CD4-positive, alpha-beta T cell treated with Interferon gamma for 1 hour (primary cell): ENCODE measurements at regions not wholly inside any gene's neighbourhood (a gene's known extent, or its start where the extent isn't known, plus 50 kb on each side); places are given as distances from the start of the nearest gene placed in this dataset.

Source experiments
- DNase-seq: peaks from one replicate; pipeline ENCODE4 v3.0.0-alpha.2; 2020

GRCh38 chr4:56757821-56758411 lies 63.6 kb downstream of the SPINK2 start:
- peak; percentile 70 for DNase-seq

GRCh38 chr4:56757261-56757746 lies 64.2 kb downstream of the SPINK2 start:
- DNase-seq: peak; percentile 39

DNA sequence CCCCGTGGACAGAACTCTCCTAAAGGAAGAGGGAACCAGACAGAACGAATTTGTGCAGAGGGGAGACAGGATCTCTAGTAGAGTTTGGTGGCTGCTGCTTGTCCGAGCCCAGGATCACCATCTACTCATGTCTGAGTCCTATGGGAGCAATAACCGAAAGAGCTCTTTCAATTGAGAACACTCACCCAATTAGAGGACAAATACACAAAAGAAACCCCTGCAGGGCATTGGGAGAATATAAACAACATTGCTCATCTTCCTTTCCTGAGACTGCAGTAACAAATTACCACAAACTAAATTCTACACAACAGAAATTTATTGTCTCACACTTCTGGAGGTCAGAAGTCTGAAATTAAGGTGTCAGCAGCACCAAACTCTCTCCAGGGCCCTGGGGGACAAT lies 65.6 kb downstream of the SPINK2 start:
- no peak for DNase-seq

DNA sequence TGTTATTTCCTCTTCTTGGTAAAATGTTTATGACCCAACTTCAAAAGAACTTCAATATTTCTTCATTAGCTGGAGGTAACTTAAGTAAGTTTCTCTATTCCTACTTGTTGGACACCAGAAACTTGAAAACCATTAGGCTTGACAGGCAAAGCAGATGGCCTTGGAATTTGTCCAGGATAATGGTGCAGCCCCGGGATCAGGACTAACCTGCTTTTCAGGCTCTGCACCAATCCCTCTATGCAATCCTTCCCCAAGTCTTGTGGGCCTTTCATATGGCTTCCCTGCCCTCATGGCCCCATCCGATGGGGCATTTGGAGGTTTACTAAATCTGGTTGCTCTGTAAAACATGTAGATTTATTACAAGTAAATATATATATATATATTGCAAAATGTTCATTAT lies 68.5 kb downstream of the SPINK2 start:
- DNase-seq: no peak

DNA sequence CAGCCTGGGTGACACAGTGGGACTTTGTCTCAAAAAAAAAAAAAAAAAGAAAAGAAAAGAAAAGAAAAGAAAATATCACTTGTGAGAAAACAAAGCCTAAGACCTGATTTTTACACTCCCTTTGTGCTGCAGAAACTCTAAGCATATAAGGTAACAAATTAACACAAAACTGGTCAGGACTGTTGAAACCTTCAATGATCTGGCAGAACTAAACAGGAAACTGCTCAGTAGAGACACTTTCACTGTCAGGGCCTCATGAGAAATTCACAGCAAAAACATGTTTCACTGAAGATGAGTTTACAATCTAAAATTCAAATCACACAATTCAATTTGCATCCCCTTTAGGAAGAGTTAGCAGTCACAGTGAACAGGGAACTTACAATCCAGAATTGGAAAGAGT lies 69.1 kb upstream of the HOPX start:
- DNase-seq: no peak

GRCh38 chr4:56748271-56748670 lies 67.2 kb upstream of the HOPX start:
- no peak for DNase-seq

GRCh38 chr4:56746639-56747038 lies 65.5 kb upstream of the HOPX start:
- DNase-seq: no peak

GRCh38 chr4:56745042-56745441 lies 63.9 kb upstream of the HOPX start:
- DNase-seq: no peak

- no peak for DNase-seq
Observed at GRCh38 chr4:56744030-56744429, 62.9 kb upstream of the HOPX start.

- DNase-seq: no peak
Observed at GRCh38 chr4:56743550-56743949, 62.5 kb upstream of the HOPX start.

GRCh38 chr4:56742080-56742871 lies 61.2 kb upstream of the HOPX start:
- DNase-seq: no peak

DNA sequence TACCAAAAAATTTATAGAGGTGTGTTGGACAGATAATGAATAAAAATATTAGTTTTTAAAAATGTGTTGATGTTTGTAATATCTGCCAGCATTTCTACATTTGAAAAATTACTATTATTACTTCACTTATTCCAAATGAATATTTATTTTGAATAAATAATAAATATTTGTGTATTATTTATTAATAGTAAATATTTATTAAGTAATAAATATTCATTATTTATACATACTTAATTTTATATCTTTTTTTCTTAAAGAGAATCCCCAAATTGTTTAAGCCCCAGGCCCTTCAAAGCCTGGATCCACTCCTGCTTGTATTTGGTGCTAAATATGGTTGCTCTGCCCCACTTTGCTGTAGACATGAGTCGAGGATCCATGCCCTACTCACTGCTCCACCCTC lies 60.5 kb upstream of the HOPX start:
- no peak for DNase-seq

DNA sequence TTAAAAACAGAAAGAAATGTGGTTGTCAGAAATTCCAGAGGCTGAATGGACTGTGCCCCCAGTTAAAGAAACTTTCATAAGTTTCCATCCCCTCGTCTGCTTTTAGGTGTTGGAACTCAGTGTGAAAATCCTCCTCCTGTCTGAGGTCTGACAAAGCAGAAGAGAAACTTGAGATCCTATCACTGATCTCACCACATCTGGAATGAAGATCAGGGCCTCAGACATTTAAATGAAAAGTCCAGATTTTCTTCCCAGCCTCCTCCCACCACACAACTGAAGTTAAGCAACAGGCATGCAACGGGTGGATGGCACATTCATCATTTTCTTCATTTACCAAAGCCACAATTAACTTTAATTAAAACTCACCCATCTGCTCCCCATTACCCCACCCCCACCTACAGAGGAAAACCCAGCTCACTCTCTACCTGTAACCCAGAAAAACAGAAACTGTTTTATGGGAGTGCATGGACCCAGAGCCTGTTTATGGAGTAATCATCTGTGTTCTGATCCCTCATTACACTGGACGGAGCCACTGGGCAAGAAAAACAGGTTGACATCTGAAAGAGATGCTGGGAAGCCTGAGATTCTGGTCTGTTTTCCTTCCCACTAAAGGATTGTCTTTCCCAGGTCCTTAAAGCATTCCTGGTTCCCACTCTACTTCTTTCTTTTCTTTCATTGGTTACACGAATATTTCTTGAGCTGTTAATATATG lies 58.1 kb upstream of the HOPX start:
- DNase-seq: no peak

DNA sequence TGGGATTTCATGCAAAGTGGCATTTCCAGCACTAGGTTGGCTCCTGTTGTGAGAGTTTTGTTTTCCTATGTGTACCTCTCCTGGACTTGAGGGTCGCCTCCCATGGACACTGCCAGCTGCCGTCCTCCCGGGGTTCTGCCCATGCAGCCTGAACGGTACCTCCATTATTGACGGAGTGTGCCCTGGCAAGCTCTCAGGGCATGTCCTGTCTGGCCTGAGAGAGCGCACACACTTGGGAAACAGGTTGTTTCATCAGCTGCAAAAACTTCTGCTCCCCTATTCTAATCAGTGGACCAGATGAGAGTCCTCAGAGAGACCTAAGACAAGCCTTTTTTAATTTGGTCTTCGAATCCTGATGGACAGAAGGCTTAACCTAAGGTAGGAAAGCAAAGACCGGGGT lies 56.6 kb upstream of the HOPX start:
- no peak for DNase-seq

- no peak for DNase-seq
Observed at GRCh38 chr4:56733352-56733751, 52.3 kb upstream of the HOPX start.

- no peak for DNase-seq
Observed at GRCh38 chr4:56732301-56732700, 51.2 kb upstream of the HOPX start.

DNA sequence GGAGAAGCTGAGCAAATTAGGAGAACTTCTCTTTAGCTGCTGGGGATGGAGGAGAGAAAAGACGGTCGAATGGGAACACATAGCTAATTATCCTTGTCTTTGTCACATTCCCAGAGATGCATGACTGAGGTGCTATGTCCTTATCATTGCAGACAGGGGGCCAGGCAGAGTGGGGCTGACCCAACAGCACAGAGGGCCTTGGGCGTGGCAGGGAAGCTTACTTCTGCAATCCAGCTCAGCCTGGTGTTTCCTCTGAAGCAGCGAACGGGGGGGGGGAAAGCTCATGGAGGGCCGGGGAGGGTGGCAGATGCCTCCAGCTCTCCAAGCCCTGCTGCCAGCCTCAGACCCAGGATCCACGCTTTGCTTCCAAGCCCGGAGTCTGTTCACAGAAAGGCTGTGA lies 50.8 kb upstream of the HOPX start:
- DNase-seq: peak; percentile 28
